ENCODE measurements at regions not wholly inside any gene's neighbourhood (a gene's known extent, or its start where the extent isn't known, plus 50 kb on each side); places are given as distances from the start of the nearest gene placed in this dataset.

GRCh38 chr9:16100537-16101091 is 547.8 kb downstream of the CCDC171 start:
- H3K27ac ChIP-seq = no peak overlapping the region
- TF ChIP-seq CTCF (conservative IDR thresholded peaks at IDR 0.05) (no peak), ZFX (IDR thresholded peaks at IDR 0.05) (no peak)

GRCh38 chr9:16102154-16102553 is 549.3 kb downstream of the CCDC171 start:
- no peak overlapping the region for H3K27ac ChIP-seq
- TF ChIP-seq CTCF (conservative IDR thresholded peaks at IDR 0.05) (no peak), ZFX (IDR thresholded peaks at IDR 0.05) (no peak)

GRCh38 chr9:16103620-16104397 is 551.0 kb downstream of the CCDC171 start:
- H3K27ac ChIP-seq = no peak overlapping the region
- TF ChIP-seq ZFX (IDR thresholded peaks at IDR 0.05) (no peak), CTCF (conservative IDR thresholded peaks at IDR 0.05) (no peak)

GRCh38 chr9:16105168-16106020 is 552.6 kb downstream of the CCDC171 start:
- no peak overlapping the region for H3K27ac ChIP-seq
- TF ChIP-seq ZFX (IDR thresholded peaks at IDR 0.05) (no peak), CTCF (conservative IDR thresholded peaks at IDR 0.05) (no peak)

- no peak overlapping the region for H3K27ac ChIP-seq
- TF ChIP-seq ZFX (IDR thresholded peaks at IDR 0.05) (no peak), CTCF (conservative IDR thresholded peaks at IDR 0.05) (no peak)
Observed at GRCh38 chr9:16106021-16106571, 553.3 kb downstream of the CCDC171 start.

- TF ChIP-seq CTCF (conservative IDR thresholded peaks at IDR 0.05) = no peak
- no peak for TF ChIP-seq ZFX (IDR thresholded peaks at IDR 0.05)
- H3K27ac ChIP-seq = no peak overlapping the region
Observed at GRCh38 chr9:16112116-16112515, 559.3 kb downstream of the CCDC171 start.
